Epithelial cell of esophagus (primary cell): ENCODE measurements at regions not wholly inside any gene's neighbourhood (a gene's known extent, or its start where the extent isn't known, plus 50 kb on each side); places are given as distances from the start of the nearest gene placed in this dataset.
"Not testable (repeated sequence)": the region's sequence is repeated elsewhere in the genome, so short reads cannot be mapped to it uniquely, and the experiment has no call there.

Experiments
- DNase-seq: peaks from one replicate; pipeline ENCODE4 v3.0.0; 2010; ENCODE audit warnings: low read depth
- H3K4me3 ChIP-seq: 2 replicates; pipeline ENCODE4 v1.5.1; 2011; ENCODE audit warnings: mild to moderate bottlenecking, low read length, control low read depth
- TF ChIP-seq, protein P1 (sequence below): IDR thresholded peaks from 2 replicates; pipeline ENCODE4 v1.5.1; 2011; ENCODE audit warnings: low read depth, mild to moderate bottlenecking, low read length, control low read depth, inconsistent platforms; ENCODE audit not compliant: insufficient read depth; ENCODE audit errors: missing control alignments

DNA sequence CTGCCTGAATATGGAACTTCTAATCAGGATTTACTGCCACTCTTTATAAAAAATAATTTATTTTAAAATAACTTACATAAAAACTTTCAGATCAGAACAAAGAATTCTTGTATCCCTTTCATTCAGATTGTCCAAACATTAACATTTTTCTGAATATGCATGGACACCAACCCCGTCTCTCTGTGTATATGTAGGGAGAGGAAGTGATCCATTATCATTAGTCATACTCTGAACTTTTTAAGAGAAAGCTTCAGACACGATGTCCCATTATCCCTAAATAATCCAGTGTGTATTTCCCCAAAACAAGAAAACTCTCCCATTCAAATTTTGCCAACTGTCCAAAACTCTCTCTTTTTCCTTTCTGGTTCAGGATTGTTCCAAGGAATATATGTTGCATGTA lies 122.3 kb upstream of the CXADR start:
- no peak for DNase-seq
- H3K4me3 ChIP-seq = no peak overlapping the region
- TF ChIP-seq, protein P1, sequence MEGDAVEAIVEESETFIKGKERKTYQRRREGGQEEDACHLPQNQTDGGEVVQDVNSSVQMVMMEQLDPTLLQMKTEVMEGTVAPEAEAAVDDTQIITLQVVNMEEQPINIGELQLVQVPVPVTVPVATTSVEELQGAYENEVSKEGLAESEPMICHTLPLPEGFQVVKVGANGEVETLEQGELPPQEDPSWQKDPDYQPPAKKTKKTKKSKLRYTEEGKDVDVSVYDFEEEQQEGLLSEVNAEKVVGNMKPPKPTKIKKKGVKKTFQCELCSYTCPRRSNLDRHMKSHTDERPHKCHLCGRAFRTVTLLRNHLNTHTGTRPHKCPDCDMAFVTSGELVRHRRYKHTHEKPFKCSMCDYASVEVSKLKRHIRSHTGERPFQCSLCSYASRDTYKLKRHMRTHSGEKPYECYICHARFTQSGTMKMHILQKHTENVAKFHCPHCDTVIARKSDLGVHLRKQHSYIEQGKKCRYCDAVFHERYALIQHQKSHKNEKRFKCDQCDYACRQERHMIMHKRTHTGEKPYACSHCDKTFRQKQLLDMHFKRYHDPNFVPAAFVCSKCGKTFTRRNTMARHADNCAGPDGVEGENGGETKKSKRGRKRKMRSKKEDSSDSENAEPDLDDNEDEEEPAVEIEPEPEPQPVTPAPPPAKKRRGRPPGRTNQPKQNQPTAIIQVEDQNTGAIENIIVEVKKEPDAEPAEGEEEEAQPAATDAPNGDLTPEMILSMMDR = no peak

GRCh38 chr21:17391811-17392340 lies 121.0 kb upstream of the CXADR start:
- DNase-seq = peak; percentile 55
- TF ChIP-seq, protein P1 = no peak
- H3K4me3 ChIP-seq = no peak overlapping the region

DNA sequence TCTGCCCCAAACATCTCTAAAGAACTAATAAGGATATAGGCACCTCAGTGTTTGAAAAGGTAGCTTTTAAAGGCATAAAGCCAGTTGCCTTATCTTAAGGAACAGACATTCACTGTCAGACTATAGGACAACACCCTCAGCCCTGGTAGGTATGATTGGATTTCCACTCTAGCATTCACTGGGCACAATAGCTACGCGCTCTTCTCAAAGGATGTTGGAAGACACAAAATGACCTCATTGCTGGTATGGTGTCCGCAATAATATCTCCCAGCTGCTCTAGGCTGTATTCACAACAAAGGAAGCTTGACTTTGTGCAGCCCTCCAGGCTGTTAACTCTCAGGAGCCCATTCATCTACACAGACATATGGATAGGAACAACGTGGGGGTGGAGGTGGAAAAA lies 119.4 kb upstream of the CXADR start:
- TF ChIP-seq, protein P1 = no peak
- DNase-seq = no peak
- H3K4me3 ChIP-seq = no peak overlapping the region

- no peak for DNase-seq
- no peak overlapping the region for H3K4me3 ChIP-seq
- TF ChIP-seq, protein P1 = no peak
These were observed 115.9 kb upstream of the CXADR start for GRCh38 chr21:17396948-17397347.

DNA sequence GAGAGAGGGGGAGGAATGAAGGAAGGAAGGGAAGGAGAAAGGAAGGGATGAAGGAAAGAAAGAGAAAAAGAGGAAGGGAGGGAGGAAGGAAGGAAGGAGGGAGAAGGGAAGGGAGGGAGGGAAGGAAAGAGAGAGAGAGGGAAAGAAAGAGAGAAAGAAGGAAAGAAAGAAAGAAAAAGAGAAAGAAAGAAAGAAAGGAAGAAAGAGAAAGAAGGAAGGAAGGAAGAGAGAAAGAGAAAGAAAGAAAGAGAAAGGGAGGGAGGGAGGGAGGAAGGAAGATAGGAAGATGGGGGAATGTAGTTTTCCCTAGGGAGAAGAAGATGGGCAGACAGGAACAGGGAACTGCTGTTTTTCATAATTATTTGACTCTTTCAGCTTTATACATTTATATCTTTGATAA lies 115.1 kb upstream of the CXADR start:
- no peak for DNase-seq
- TF ChIP-seq, protein P1 = no peak
- no peak overlapping the region for H3K4me3 ChIP-seq

DNA sequence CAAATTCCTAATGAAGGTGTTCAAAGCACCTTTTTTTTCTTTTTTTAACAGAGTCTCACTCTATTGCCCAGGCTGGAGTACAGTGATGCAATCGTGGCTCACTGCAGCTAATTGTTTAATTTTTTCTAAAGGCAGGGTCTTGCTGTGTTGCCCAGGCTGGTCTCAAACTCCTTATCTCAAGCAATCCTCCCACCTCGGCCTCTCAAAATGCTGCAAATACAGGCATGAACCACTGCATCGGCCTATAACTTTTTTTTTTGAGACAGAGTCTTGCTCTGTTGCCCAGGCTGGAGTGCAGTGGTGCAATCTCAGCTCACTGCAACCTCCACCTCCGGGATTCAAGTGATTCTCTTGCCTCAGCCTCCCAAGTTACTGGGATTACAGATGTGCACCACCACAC lies 113.9 kb upstream of the CXADR start:
- DNase-seq, H3K4me3 ChIP-seq: not testable (repeated sequence)

DNA sequence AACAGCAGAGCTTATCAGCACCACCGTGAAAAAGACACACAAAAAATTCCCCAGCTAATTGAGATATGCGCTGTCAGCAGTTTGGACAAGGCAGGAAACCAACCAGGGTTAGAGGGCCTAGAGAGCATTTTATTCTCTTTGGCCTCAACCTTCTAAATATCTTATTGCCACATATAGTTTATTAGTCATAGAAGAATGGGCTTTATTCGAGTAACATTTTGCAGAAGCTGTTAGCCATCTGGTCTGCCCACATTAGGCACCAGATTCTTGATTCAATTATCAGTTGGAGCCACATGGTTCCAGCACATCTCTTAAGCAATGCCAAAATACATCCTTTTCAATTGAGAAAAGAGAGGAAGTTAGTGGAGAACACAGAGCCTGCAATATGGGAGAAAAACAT lies 109.9 kb upstream of the CXADR start:
- no peak overlapping the region for H3K4me3 ChIP-seq
- DNase-seq = no peak
- TF ChIP-seq, protein P1 = no peak
